Upper lobe of left lung (tissue), 4 donors: ENCODE measurements at regions not wholly inside any gene's neighbourhood (a gene's known extent, or its start where the extent isn't known, plus 50 kb on each side); places are given as distances from the start of the nearest gene placed in this dataset.

ENCODE experiments used
- EP300 ChIP-seq, 4 donors: sonication (generic); formaldehyde crosslinking; IDR thresholded peaks; one replicate each; pipeline ENCODE4 v1.5.1; 2017; ENCODE audit warnings: antibody characterized with exemption in 4 of 4, control low read depth in 2 of 4
- POLR2A ChIP-seq, 4 donors: fragments of 450-650 bp; IDR thresholded peaks; one replicate each; pipeline ENCODE4 v1.5.1; 2016 to 2017; ENCODE audit warnings: antibody characterized with exemption in 4 of 4, mild to moderate bottlenecking in 2 of 4
- POLR2AphosphoS5 ChIP-seq, 2 donors: sonication (generic); formaldehyde crosslinking; IDR thresholded peaks; one replicate each; pipeline ENCODE4 v1.5.1; 2017; ENCODE audit warnings: antibody characterized with exemption in 2 of 2
- TF ChIP-seq, protein P1 (sequence below), 6 experiments: fragments of 450-650 bp in 4 of 6; fragments of 200-600 bp in 2 of 6; sonication (generic) in 2 of 6; IDR thresholded peaks; one replicate each; pipeline ENCODE4 v1.5.1; 2016 to 2019; ENCODE audit warnings: antibody characterized with exemption in 6 of 6

DNA sequence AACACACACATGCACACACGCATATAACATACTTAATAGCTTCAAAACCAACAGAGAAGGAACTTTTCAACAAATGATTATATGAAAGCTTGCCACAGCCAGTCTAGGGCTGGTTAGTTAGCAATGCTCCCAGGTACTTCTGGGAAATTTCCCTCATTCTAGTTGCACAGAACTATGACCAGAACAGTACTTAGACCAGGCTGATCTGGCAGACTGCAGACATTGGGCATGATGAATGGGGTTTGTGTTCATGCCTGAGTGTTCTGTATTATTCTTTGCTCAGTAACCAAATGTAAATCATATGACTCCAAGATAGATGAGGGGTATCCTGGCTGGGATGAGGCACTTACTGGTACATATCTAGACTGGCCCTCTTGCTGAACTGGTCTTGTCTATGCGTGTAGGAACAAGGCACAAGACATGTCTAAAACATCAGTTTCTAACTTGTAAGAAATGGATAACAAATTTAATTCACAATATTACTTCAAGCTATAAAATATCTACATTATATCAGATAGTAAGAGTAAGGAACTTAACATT, 50.3 kb upstream of the GEMIN8 start:
- TF ChIP-seq, protein P1, sequence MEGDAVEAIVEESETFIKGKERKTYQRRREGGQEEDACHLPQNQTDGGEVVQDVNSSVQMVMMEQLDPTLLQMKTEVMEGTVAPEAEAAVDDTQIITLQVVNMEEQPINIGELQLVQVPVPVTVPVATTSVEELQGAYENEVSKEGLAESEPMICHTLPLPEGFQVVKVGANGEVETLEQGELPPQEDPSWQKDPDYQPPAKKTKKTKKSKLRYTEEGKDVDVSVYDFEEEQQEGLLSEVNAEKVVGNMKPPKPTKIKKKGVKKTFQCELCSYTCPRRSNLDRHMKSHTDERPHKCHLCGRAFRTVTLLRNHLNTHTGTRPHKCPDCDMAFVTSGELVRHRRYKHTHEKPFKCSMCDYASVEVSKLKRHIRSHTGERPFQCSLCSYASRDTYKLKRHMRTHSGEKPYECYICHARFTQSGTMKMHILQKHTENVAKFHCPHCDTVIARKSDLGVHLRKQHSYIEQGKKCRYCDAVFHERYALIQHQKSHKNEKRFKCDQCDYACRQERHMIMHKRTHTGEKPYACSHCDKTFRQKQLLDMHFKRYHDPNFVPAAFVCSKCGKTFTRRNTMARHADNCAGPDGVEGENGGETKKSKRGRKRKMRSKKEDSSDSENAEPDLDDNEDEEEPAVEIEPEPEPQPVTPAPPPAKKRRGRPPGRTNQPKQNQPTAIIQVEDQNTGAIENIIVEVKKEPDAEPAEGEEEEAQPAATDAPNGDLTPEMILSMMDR (IDR thresholded peaks at IDR 0.05): no peak
- no peak for TF ChIP-seq POLR2A (IDR thresholded peaks at IDR 0.05)
- no peak for TF ChIP-seq POLR2AphosphoS5 (IDR thresholded peaks at IDR 0.05)
- TF ChIP-seq EP300 (IDR thresholded peaks at IDR 0.05): no peak
